ENCODE measurements at regions not wholly inside any gene's neighbourhood (a gene's known extent, or its start where the extent isn't known, plus 50 kb on each side); places are given as distances from the start of the nearest gene placed in this dataset.

- no peak overlapping the region for H2BK5ac ChIP-seq (ENCODE audit: low read depth, low read length, poor library complexity, severe bottlenecking)
- H3K4me2 ChIP-seq (ENCODE audit: low read depth, low read length) = no peak overlapping the region
- H3K23ac ChIP-seq (ENCODE audit: low read depth, low read length) = no peak overlapping the region
- intact Hi-C loops (cut with micrococcal nuclease) = no loop called here
- dilution Hi-C loops (cut with HindIII; ENCODE audit: low sequenced_read_pairs, unreplicated experiment) = no loop called here
- ChIA-PET CTCF (no interaction called here), POLR2A (ENCODE audit: unreplicated experiment) (no interaction called here)
- no peak overlapping the region for H2AK5ac ChIP-seq (ENCODE audit: low read depth, low read length)
- no peak overlapping the region for H3K14ac ChIP-seq (replicated peaks; ENCODE audit: low read depth, low read length)
- WGBS, 2 experiments (ENCODE audit: extremely low coverage in 2 of 2, insufficient read length in 1 of 2) = no CpG with 5 or more reads among the region's 6 CpGs
- H3K36me3 ChIP-seq (ENCODE audit: control insufficient read depth, insufficient read depth, low read length) = no peaks in the 10 kb centered on the region
- no peak overlapping the region for H2AK9ac ChIP-seq (replicated peaks; ENCODE audit: low read depth, low read length, poor library complexity)
- H2BK20ac ChIP-seq (ENCODE audit: low read depth, low read length) = no peak overlapping the region
- H3K9me1 ChIP-seq (ENCODE audit: insufficient read depth, low read length) = no peaks in the 10 kb centered on the region
- no peak overlapping the region for H2BK120ac ChIP-seq (ENCODE audit: low read depth, low read length)
- no peak overlapping the region for H4K8ac ChIP-seq (ENCODE audit: low read depth in 2 of 2, low read length in 2 of 2)
- H2BK15ac ChIP-seq (ENCODE audit: low read depth, low read length) = no peak overlapping the region
- ATAC-seq (ENCODE audit: low read depth) (no peak), DNase-seq (no peak)
- no peak overlapping the region for H4K91ac ChIP-seq (ENCODE audit: insufficient read depth, low read depth, low read length)
- no peak overlapping the region for H3K27ac ChIP-seq (ENCODE audit: insufficient read depth, low read length)
- no TSS peak for BruUV-seq (replicated peaks)
- no peaks in the 10 kb centered on the region for H3K4me1 ChIP-seq (ENCODE audit: control insufficient read depth, insufficient read depth, low read length)
- no peak overlapping the region for H4K5ac ChIP-seq (ENCODE audit: low read depth, low read length)
- H3K9me3 ChIP-seq (ENCODE audit: control insufficient read depth, insufficient read depth, low read length) = no peaks in the 10 kb centered on the region
- no peak overlapping the region for H3K4ac ChIP-seq (ENCODE audit: low read depth, low read length)
- in situ Hi-C loops (cut with MboI; ENCODE audit: low sequenced_read_pairs) = loop anchor here (25.0 kb wide), 1 partner anchor 1490 kb away; no protein-coding TSS in a partner anchor
- no peaks in the 10 kb centered on the region for H4K20me1 ChIP-seq (ENCODE audit: insufficient read depth, low read length)
- H3K79me1 ChIP-seq (ENCODE audit: low read depth in 1 of 2, low read length in 2 of 2) = no peaks in the 10 kb centered on the region
- H3K9ac ChIP-seq (ENCODE audit: low read depth, low read length) = no peak overlapping the region
- no peak overlapping the region for H3K18ac ChIP-seq (ENCODE audit: low read depth, low read length)
- no peak overlapping the region for H3K4me3 ChIP-seq (ENCODE audit: insufficient read depth, low read depth, low read length)
- H3K56ac ChIP-seq (ENCODE audit: extremely low read depth, insufficient read depth, low read length) = no peak overlapping the region
- TF ChIP-seq NFE2L2 (IDR thresholded peaks at IDR 0.05; ENCODE audit: low read depth, low read length) = no peak
- TF ChIP-seq, protein P1, sequence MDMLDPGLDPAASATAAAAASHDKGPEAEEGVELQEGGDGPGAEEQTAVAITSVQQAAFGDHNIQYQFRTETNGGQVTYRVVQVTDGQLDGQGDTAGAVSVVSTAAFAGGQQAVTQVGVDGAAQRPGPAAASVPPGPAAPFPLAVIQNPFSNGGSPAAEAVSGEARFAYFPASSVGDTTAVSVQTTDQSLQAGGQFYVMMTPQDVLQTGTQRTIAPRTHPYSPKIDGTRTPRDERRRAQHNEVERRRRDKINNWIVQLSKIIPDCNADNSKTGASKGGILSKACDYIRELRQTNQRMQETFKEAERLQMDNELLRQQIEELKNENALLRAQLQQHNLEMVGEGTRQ (IDR thresholded peaks at IDR 0.05; ENCODE audit: low read depth, low read length) = no peak
- TF ChIP-seq BHLHE40 (IDR thresholded peaks at IDR 0.05; ENCODE audit: low read depth, low read length) = no peak
- no peak for TF ChIP-seq RAD21 (IDR thresholded peaks at IDR 0.05; ENCODE audit: low read length)
- TF ChIP-seq MAZ (IDR thresholded peaks at IDR 0.05; ENCODE audit: borderline replicate concordance, low read depth, low read length) = no peak
- TF ChIP-seq FOS (IDR thresholded peaks at IDR 0.05; ENCODE audit: low read depth, low read length) = no peak
- TF ChIP-seq MXI1 (IDR thresholded peaks at IDR 0.05; ENCODE audit: borderline replicate concordance, low read depth, low read length) = no peak
- TF ChIP-seq, protein P2, sequence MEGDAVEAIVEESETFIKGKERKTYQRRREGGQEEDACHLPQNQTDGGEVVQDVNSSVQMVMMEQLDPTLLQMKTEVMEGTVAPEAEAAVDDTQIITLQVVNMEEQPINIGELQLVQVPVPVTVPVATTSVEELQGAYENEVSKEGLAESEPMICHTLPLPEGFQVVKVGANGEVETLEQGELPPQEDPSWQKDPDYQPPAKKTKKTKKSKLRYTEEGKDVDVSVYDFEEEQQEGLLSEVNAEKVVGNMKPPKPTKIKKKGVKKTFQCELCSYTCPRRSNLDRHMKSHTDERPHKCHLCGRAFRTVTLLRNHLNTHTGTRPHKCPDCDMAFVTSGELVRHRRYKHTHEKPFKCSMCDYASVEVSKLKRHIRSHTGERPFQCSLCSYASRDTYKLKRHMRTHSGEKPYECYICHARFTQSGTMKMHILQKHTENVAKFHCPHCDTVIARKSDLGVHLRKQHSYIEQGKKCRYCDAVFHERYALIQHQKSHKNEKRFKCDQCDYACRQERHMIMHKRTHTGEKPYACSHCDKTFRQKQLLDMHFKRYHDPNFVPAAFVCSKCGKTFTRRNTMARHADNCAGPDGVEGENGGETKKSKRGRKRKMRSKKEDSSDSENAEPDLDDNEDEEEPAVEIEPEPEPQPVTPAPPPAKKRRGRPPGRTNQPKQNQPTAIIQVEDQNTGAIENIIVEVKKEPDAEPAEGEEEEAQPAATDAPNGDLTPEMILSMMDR (conservative IDR thresholded peaks at IDR 0.05; ENCODE audit: low read depth, low read length) = no peak
- no peak for TF ChIP-seq CEBPB (IDR thresholded peaks at IDR 0.05; ENCODE audit: low read depth, low read length)
- no peak for TF ChIP-seq CHD1 (IDR thresholded peaks at IDR 0.05; ENCODE audit: low read depth, low read length)
- no peak for TF ChIP-seq RCOR1 (IDR thresholded peaks at IDR 0.05; ENCODE audit: insufficient replicate concordance, low read length)
- no peaks in the 10 kb centered on the region for H3K27me3 ChIP-seq (ENCODE audit: control insufficient read depth, insufficient read depth, low read length)
- no peak overlapping the region for H2AFZ ChIP-seq (replicated peaks; ENCODE audit: low read length, poor library complexity)
Observed at GRCh38 chr4:156497486-156497885, 474.1 kb downstream of the PDGFC start.
